Activated CD4-positive, alpha-beta T cell treated with anti-CD3 and anti-CD28 coated beads, Interleukin-2, amount 50 U/mL, for 48 hours (primary cell): ENCODE measurements at regions not wholly inside any gene's neighbourhood (a gene's known extent, or its start where the extent isn't known, plus 50 kb on each side); places are given as distances from the start of the nearest gene placed in this dataset.
A peak's percentile ranks its signal among the peaks of the same experiment; 100 is the strongest.

Source experiments
- DNase-seq, 2 experiments: peaks; one replicate each; pipeline ENCODE4 v3.0.0-alpha.2; 2020

GRCh38 chr2:177090967-177091366 is 121.6 kb upstream of the HNRNPA3 start:
- DNase-seq, result no peak

GRCh38 chr2:177093371-177093770 is 119.2 kb upstream of the HNRNPA3 start:
- DNase-seq, result no peak

GRCh38 chr2:177098001-177098613 is 114.5 kb upstream of the HNRNPA3 start:
- no peak for DNase-seq

GRCh38 chr2:177101930-177102329 is 110.7 kb upstream of the HNRNPA3 start:
- no peak for DNase-seq

GRCh38 chr2:177106212-177106611 is 106.4 kb upstream of the HNRNPA3 start:
- no peak for DNase-seq

- DNase-seq, result no peak
Measured at GRCh38 chr2:177108890-177109289, 103.7 kb upstream of the HNRNPA3 start.

GRCh38 chr2:177114712-177115111 is 97.9 kb upstream of the HNRNPA3 start:
- no peak for DNase-seq

GRCh38 chr2:177117755-177118154 is 94.8 kb upstream of the HNRNPA3 start:
- no peak for DNase-seq

GRCh38 chr2:177118636-177119035 is 94.0 kb upstream of the HNRNPA3 start:
- DNase-seq, result no peak

- no peak for DNase-seq
Measured at GRCh38 chr2:177119099-177119498, 93.5 kb upstream of the HNRNPA3 start.

- no peak for DNase-seq
Measured at GRCh38 chr2:177123048-177123447, 89.5 kb upstream of the HNRNPA3 start.

GRCh38 chr2:177124371-177124770 is 88.2 kb upstream of the HNRNPA3 start:
- DNase-seq, result no peak

GRCh38 chr2:177127821-177128220 is 84.8 kb upstream of the HNRNPA3 start:
- no peak for DNase-seq

GRCh38 chr2:177129610-177130009 is 83.0 kb upstream of the HNRNPA3 start:
- no peak for DNase-seq

- no peak for DNase-seq
Measured at GRCh38 chr2:177131858-177132257, 80.7 kb upstream of the HNRNPA3 start.

GRCh38 chr2:177138823-177139222 is 73.8 kb upstream of the HNRNPA3 start:
- DNase-seq, result no peak

GRCh38 chr2:177141866-177142265 is 70.7 kb upstream of the HNRNPA3 start:
- DNase-seq, result no peak

GRCh38 chr2:177143444-177143843 is 69.2 kb upstream of the HNRNPA3 start:
- no peak for DNase-seq

- DNase-seq, result no peak
Measured at GRCh38 chr2:177147093-177147694, 65.4 kb upstream of the HNRNPA3 start.

- DNase-seq, result no peak
Measured at GRCh38 chr2:177147834-177148445, 64.7 kb upstream of the HNRNPA3 start.

GRCh38 chr2:177148477-177149154 is 64.0 kb upstream of the HNRNPA3 start:
- peak; percentile 77 to 86 for DNase-seq

- no peak for DNase-seq
Measured at GRCh38 chr2:177149155-177149503, 63.5 kb upstream of the HNRNPA3 start.

GRCh38 chr2:177153805-177154204 is 58.8 kb upstream of the HNRNPA3 start:
- DNase-seq, result no peak

- DNase-seq, result no peak
Measured at GRCh38 chr2:177154809-177155208, 57.8 kb upstream of the HNRNPA3 start.
